DMS 273 (cell line): ENCODE measurements at regions not wholly inside any gene's neighbourhood (a gene's known extent, or its start where the extent isn't known, plus 50 kb on each side); places are given as distances from the start of the nearest gene placed in this dataset.

Source experiments
- DNase-seq: peaks from one replicate; lab custom pipeline; 2025; ENCODE audit not compliant: unreplicated experiment; lab: John Stamatoyannopoulos, UW

- DNase-seq: no peak
Observed at GRCh38 chr5:167652690-167653089, 638.8 kb upstream of the WWC1 start.

GRCh38 chr5:167653645-167654106 lies 637.8 kb upstream of the WWC1 start:
- DNase-seq: no peak

- no peak for DNase-seq
Observed at GRCh38 chr5:167657016-167657415, 634.4 kb upstream of the WWC1 start.

- no peak for DNase-seq
Observed at GRCh38 chr5:167658889-167659288, 632.6 kb upstream of the WWC1 start.

GRCh38 chr5:167661605-167662004 lies 629.8 kb upstream of the WWC1 start:
- no peak for DNase-seq

- DNase-seq: no peak
Observed at GRCh38 chr5:167664222-167664804, 627.1 kb upstream of the WWC1 start.

GRCh38 chr5:167665841-167666375 lies 625.5 kb upstream of the WWC1 start:
- no peak for DNase-seq

- DNase-seq: no peak
Observed at GRCh38 chr5:167671176-167671575, 620.3 kb upstream of the WWC1 start.

GRCh38 chr5:167673942-167674341 lies 617.5 kb upstream of the WWC1 start:
- DNase-seq: no peak

GRCh38 chr5:167678481-167678880 lies 613.0 kb upstream of the WWC1 start:
- no peak for DNase-seq

- DNase-seq: no peak
Observed at GRCh38 chr5:167684251-167684650, 607.2 kb upstream of the WWC1 start.

GRCh38 chr5:167688341-167689130 lies 602.9 kb upstream of the WWC1 start:
- no peak for DNase-seq

- no peak for DNase-seq
Observed at GRCh38 chr5:167694325-167695147, 596.9 kb upstream of the WWC1 start.

GRCh38 chr5:167696558-167697314 lies 594.7 kb upstream of the WWC1 start:
- DNase-seq: no peak

- no peak for DNase-seq
Observed at GRCh38 chr5:167699432-167699831, 592.0 kb upstream of the WWC1 start.

GRCh38 chr5:167701051-167701450 lies 590.4 kb upstream of the WWC1 start:
- no peak for DNase-seq

- DNase-seq: no peak
Observed at GRCh38 chr5:167702014-167702413, 589.4 kb upstream of the WWC1 start.

- DNase-seq: no peak
Observed at GRCh38 chr5:167708449-167708848, 583.0 kb upstream of the WWC1 start.

GRCh38 chr5:167709625-167710024 lies 581.8 kb upstream of the WWC1 start:
- DNase-seq: no peak

GRCh38 chr5:167710444-167711073 lies 580.9 kb upstream of the WWC1 start:
- DNase-seq: no peak
